Upper lobe of right lung (tissue), 1 donor: ENCODE measurements at regions not wholly inside any gene's neighbourhood (a gene's known extent, or its start where the extent isn't known, plus 50 kb on each side); places are given as distances from the start of the nearest gene placed in this dataset.
"Not testable (repeated sequence)": the region's sequence is repeated elsewhere in the genome, so short reads cannot be mapped to it uniquely, and the experiment has no call there.

Experiments
- ATAC-seq: fragments of 200-7000 bp; cut with Tn5 transposase; one replicate; pipeline ENCODE4 v1.9.1; 2020; ENCODE audit warnings: mild to moderate bottlenecking, moderate library complexity
- DNase-seq: peaks from one replicate; pipeline ENCODE4 v3.0.0-alpha.2; 2020
- H3K27ac ChIP-seq: fragments of 200-600 bp; one replicate; pipeline ENCODE4 v1.8.0; 2022
- H3K27me3 ChIP-seq: fragments of 200-600 bp; one replicate; pipeline ENCODE4 v1.8.0; 2022; ENCODE audit warnings: mild to moderate bottlenecking
- H3K36me3 ChIP-seq: fragments of 200-600 bp; one replicate; pipeline ENCODE4 v1.8.0; 2022
- H3K4me1 ChIP-seq: fragments of 200-600 bp; one replicate; pipeline ENCODE4 v1.8.0; 2022
- H3K4me3 ChIP-seq: fragments of 200-600 bp; one replicate; pipeline ENCODE4 v1.8.0; 2022; ENCODE audit warnings: mild to moderate bottlenecking
- H3K9me3 ChIP-seq: fragments of 200-600 bp; one replicate; pipeline ENCODE4 v1.8.0; 2022
- intact Hi-C: fragments of 100-400 bp; cut with DNase I; formaldehyde crosslinking; loops from one replicate; pipeline ENCODE4 v1.11.0; 2022
- TF ChIP-seq, protein P1 (sequence below): fragments of 200-600 bp; IDR thresholded peaks from one replicate; pipeline ENCODE4 v1.8.0; 2022; ENCODE audit warnings: antibody characterized with exemption
- donor health status: DM: no; HTN: yes; CAD: no; lungs with severe emphysema.

DNA sequence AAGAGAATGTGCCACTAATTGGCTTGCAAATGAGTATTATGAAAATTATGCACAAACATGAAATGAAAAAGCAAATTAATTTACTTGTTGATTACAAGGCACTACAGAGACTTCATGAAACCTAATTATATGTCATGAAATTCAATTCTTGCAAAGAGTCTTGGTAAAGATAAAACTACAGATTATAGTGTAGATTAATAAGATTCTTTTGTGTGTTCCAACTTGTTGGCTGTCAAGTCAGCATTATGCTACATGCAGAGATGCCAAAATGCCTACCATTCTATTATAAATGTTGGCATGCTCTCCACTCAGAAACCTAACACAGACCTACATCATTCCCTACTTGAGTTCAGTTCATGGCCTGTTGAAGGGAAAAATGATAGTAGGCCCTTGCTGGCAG, 97.2 kb upstream of the KITLG start:
- Histone ChIP-seq H3K36me3 (no peaks in the 10 kb centered on the region), H3K27ac (no peak overlapping the region), H3K9me3 (no peaks in the 10 kb centered on the region), H3K27me3 (no peaks in the 10 kb centered on the region), H3K4me3 (no peak overlapping the region), H3K4me1 (no peaks in the 10 kb centered on the region)
- intact Hi-C loops: no loop called here
- ATAC-seq (no peak), DNase-seq (no peak)
- TF ChIP-seq, protein P1, sequence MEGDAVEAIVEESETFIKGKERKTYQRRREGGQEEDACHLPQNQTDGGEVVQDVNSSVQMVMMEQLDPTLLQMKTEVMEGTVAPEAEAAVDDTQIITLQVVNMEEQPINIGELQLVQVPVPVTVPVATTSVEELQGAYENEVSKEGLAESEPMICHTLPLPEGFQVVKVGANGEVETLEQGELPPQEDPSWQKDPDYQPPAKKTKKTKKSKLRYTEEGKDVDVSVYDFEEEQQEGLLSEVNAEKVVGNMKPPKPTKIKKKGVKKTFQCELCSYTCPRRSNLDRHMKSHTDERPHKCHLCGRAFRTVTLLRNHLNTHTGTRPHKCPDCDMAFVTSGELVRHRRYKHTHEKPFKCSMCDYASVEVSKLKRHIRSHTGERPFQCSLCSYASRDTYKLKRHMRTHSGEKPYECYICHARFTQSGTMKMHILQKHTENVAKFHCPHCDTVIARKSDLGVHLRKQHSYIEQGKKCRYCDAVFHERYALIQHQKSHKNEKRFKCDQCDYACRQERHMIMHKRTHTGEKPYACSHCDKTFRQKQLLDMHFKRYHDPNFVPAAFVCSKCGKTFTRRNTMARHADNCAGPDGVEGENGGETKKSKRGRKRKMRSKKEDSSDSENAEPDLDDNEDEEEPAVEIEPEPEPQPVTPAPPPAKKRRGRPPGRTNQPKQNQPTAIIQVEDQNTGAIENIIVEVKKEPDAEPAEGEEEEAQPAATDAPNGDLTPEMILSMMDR: no peak

DNA sequence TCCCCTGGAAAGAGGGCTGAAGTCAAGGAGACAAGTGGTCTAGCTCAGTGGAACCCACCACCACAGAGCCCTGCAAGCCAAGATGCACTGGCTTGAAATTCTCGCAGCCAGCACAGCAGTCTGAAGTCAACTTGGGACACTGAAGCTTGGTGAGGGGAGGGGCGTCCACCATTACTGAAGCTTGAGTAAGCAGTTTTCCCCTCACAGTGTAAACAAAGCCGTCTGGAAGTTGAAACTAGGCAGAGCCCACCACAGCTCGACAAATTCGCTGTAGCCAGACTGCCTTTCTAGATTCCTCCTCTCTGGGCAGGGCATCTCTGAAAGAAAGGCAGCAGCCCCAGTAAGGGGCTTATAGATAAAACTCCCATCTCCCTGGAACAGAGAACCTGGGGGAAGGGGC, 87.3 kb upstream of the KITLG start:
- intact Hi-C loops, DNase-seq: not testable (repeated sequence)

DNA sequence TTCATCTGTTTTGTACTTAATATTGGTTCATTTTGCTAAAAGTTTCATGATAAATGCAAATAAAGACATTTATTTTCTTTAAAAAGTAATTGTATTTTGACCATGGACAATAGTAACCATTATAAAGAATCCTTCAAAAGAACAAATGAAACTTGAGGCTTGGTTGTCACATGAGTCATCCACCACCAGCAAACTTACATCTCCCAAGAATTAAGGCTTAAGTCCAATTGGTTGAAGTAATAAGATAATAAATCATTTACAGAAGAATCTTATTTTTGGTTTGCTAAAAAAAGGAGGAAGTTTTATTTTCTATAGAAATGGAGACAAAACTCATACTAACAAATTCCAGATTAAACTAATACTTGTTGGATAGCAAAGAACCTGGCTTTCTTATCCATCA, 84.8 kb upstream of the KITLG start:
- DNase-seq: no peak
- Histone ChIP-seq H3K27ac (no peak overlapping the region), H3K27me3 (no peaks in the 10 kb centered on the region), H3K4me1 (no peaks in the 10 kb centered on the region), H3K36me3 (no peaks in the 10 kb centered on the region), H3K9me3 (no peaks in the 10 kb centered on the region), H3K4me3 (no peak overlapping the region)
- TF ChIP-seq, protein P1: no peak
- intact Hi-C loops: no loop called here
- ATAC-seq: no peak

More for the DNA sequence above, 87.3 kb upstream of the KITLG start:
- not testable (repeated sequence) for H3K27me3 ChIP-seq, H3K27ac ChIP-seq, ATAC-seq, H3K9me3 ChIP-seq, H3K36me3 ChIP-seq, H3K4me1 ChIP-seq, H3K4me3 ChIP-seq

DNA sequence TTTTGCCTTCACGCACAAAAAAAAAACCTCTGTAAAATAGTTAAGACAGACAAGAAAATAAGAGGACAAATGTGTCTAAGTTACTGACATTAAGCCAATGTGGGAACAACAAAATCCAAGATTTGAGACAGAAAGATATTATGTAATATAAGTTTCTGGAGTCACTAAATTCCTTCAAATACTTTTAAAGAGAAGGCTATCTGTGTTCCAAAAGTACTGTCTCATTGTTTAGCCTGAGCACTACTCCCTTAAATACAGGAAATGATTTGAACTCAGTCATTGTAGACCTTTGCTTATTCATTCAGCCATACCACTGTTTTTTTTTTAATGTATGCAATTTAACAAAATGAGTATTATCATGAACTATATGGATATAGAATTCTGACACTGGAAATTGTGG, 82.7 kb upstream of the KITLG start:
- no peaks in the 10 kb centered on the region for H3K27me3 ChIP-seq
- intact Hi-C loops: no loop called here

DNA sequence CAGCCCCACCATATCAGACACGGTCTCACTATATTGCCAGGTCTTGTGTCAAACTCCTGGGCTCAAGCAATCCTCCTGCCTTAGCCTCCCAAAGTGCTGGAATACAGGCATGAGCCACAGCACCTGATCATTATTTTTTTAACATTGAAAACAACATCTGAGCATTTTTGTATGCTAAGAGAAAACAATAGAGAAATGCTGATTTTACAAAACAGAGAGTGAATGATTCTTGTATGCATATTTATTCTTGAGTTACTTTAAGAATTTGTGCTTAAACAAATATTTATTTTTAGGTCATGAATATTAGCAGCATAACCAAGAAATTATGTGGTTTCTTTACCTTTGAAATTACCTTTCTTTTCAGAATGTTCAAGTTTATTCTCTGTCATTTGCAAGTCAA, 81.8 kb upstream of the KITLG start:
- intact Hi-C loops: no loop called here
- ATAC-seq (no peak), DNase-seq (no peak)
- Histone ChIP-seq H3K36me3 (no peaks in the 10 kb centered on the region), H3K4me3 (no peak overlapping the region), H3K9me3 (no peaks in the 10 kb centered on the region), H3K27ac (no peak overlapping the region), H3K27me3 (no peaks in the 10 kb centered on the region), H3K4me1 (no peaks in the 10 kb centered on the region)
- TF ChIP-seq, protein P1: no peak

More for the DNA sequence above, 82.7 kb upstream of the KITLG start:
- no peaks in the 10 kb centered on the region for H3K4me1 ChIP-seq
- no peak for DNase-seq
- no peaks in the 10 kb centered on the region for H3K36me3 ChIP-seq
- H3K9me3 ChIP-seq: no peaks in the 10 kb centered on the region
- no peak for ATAC-seq
- H3K27ac ChIP-seq: no peak overlapping the region
- TF ChIP-seq, protein P1: no peak
- no peak overlapping the region for H3K4me3 ChIP-seq

DNA sequence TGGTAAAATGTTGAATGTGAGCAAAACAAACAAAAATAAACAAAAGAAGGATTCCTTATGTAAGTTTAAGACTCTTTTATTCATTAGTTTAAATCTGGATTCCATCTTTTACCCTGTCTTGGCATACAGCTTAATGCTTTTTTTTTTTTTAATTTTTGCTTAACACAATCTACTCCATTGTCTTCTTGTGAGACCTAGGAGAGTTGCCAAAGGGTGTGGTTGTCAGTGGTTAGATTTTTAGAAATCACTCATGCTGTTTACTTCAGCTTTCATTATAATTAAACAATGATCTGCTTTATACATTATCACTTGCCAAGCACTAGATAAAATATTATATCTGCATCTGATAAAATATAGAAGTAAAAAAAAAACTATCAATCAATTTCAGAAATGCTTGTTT, 77.7 kb upstream of the KITLG start:
- intact Hi-C loops: no loop called here
- H3K4me3 ChIP-seq: no peak overlapping the region
- H3K4me1 ChIP-seq: no peaks in the 10 kb centered on the region
- TF ChIP-seq, protein P1: no peak
- H3K9me3 ChIP-seq: no peaks in the 10 kb centered on the region
- ATAC-seq (no peak), DNase-seq (no peak)
- H3K36me3 ChIP-seq: no peaks in the 10 kb centered on the region
- H3K27me3 ChIP-seq: no peaks in the 10 kb centered on the region
- H3K27ac ChIP-seq: no peak overlapping the region
